Brain microvascular endothelial cell (primary cell): ENCODE measurements at regions not wholly inside any gene's neighbourhood (a gene's known extent, or its start where the extent isn't known, plus 50 kb on each side); places are given as distances from the start of the nearest gene placed in this dataset.

Experiments
- DNase-seq: peaks from one replicate; pipeline ENCODE4 v3.0.0-alpha.2; 2020
- H3K27ac ChIP-seq: fragments of 250-450 bp; sonication (Bioruptor Pico); 2 replicates; pipeline ENCODE4 v1.5.1; 2020; ENCODE audit warnings: mild to moderate bottlenecking, moderate library complexity
- H3K27me3 ChIP-seq: fragments of 250-450 bp; sonication (Bioruptor Pico); replicated peaks from 2 replicates; pipeline ENCODE4 v1.5.1; 2020; ENCODE audit warnings: mild to moderate bottlenecking
- H3K36me3 ChIP-seq: fragments of 250-450 bp; sonication (Bioruptor Pico); replicated peaks from 2 replicates; pipeline ENCODE4 v1.5.1; 2020; ENCODE audit warnings: mild to moderate bottlenecking
- H3K4me3 ChIP-seq: 2 replicates; pipeline ENCODE4 v1.5.1; 2011; ENCODE audit warnings: low read depth, mild to moderate bottlenecking, control low read depth, low read length, moderate library complexity
- in situ Hi-C: cut with HindIII; loops from 2 replicates; pipeline ENCODE4 v1.10.0; 2017; ENCODE audit warnings: low sequenced_read_pairs, low pct_ligation_motif_present
- TF ChIP-seq, protein P1 (sequence below): IDR thresholded peaks from 2 replicates; pipeline ENCODE4 v1.5.1; 2011; ENCODE audit warnings: low read depth, mild to moderate bottlenecking, moderate library complexity, low read length, control low read depth, inconsistent platforms; ENCODE audit errors: missing control alignments

DNA sequence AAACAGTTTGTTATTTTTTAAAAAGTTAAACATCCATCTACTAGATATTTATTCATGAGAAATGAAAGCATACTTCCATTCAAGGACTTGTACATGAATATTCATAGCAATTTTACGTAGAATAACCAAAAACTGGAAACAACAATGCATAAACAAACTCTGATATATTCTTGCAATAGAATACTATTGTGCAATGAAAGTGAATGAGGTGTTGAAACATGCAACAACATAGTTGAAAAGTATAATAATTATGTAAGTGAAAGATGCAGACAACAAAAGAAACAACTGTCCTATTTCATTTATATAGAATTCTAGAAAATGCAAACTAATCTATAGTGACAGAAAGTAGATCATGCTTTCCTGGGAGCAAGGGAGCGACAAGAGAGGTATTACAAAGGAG lies 206.6 kb upstream of the KLHL29 start:
- DNase-seq, result no peak
- Histone ChIP-seq H3K27me3 (no peaks in the 10 kb centered on the region), H3K4me3 (no peak overlapping the region), H3K36me3 (no peaks in the 10 kb centered on the region), H3K27ac (no peak overlapping the region)
- in situ Hi-C loops, result no loop called here
- TF ChIP-seq, protein P1, sequence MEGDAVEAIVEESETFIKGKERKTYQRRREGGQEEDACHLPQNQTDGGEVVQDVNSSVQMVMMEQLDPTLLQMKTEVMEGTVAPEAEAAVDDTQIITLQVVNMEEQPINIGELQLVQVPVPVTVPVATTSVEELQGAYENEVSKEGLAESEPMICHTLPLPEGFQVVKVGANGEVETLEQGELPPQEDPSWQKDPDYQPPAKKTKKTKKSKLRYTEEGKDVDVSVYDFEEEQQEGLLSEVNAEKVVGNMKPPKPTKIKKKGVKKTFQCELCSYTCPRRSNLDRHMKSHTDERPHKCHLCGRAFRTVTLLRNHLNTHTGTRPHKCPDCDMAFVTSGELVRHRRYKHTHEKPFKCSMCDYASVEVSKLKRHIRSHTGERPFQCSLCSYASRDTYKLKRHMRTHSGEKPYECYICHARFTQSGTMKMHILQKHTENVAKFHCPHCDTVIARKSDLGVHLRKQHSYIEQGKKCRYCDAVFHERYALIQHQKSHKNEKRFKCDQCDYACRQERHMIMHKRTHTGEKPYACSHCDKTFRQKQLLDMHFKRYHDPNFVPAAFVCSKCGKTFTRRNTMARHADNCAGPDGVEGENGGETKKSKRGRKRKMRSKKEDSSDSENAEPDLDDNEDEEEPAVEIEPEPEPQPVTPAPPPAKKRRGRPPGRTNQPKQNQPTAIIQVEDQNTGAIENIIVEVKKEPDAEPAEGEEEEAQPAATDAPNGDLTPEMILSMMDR, result no peak

DNA sequence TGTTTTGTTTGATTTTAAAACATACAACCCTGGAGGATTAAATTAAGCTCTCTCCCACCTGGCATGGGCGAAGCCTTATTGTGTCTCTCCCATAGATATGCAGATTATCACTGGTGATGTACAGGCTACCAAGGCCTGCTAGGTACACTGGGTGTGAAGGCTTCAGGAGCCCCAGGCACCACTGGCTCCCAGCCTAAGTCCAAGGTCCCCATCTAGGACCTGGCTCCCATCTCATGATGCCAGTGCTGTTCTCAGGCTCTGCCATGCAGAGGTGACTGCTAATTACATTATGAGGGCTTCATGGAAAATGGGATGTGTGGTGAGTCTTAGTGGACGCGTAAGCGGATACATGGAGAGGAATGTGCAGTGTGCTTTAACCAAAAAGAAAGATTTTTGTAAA lies 201.2 kb upstream of the KLHL29 start:
- no peak for DNase-seq
- no peaks in the 10 kb centered on the region for H3K36me3 ChIP-seq
- in situ Hi-C loops, result no loop called here
- TF ChIP-seq, protein P1, result no peak
- no peak overlapping the region for H3K27ac ChIP-seq
- no peak overlapping the region for H3K4me3 ChIP-seq
- H3K27me3 ChIP-seq, result no peaks in the 10 kb centered on the region

DNA sequence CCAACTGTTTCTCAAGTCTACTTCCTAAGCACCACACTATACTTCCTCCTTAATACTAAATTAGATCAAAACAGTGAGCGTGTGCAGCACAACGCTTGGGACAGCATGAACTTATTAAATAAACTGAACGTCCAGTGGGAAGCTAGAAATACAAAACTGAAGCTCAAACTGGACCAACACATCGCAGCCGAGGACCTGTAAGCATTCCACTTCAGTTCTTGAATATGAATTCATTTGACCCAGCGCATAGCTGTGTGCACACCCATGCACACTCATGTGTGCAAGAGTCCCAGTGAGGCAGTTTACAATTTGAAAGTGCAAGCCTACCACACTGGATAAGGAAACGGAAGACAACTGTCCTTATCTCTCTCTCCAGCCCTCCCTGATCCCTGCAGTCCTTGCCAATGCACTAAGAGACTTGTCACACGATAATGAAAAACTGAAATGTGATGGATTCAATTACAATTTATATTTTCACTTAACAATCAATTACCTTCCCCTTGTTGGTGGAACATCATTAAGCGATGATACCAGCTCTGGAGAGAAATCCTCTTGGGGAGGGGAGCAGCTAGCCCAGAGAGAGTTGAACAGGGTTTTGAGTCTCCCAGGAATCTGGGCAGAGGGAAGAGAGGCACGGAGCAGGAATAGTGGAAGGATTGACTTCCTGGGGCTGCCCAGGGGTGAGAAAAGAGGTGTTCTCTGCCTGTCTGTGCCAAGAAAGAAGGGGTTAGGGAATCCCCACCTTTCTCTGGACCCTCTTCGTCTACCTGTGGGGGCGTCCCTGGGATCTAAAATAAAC lies 186.5 kb upstream of the KLHL29 start:
- Histone ChIP-seq H3K4me3 (no peak overlapping the region), H3K27ac (no peak overlapping the region), H3K36me3 (no peaks in the 10 kb centered on the region), H3K27me3 (no peaks in the 10 kb centered on the region)
- no peak for DNase-seq
- TF ChIP-seq, protein P1, result no peak
- in situ Hi-C loops, result no loop called here

DNA sequence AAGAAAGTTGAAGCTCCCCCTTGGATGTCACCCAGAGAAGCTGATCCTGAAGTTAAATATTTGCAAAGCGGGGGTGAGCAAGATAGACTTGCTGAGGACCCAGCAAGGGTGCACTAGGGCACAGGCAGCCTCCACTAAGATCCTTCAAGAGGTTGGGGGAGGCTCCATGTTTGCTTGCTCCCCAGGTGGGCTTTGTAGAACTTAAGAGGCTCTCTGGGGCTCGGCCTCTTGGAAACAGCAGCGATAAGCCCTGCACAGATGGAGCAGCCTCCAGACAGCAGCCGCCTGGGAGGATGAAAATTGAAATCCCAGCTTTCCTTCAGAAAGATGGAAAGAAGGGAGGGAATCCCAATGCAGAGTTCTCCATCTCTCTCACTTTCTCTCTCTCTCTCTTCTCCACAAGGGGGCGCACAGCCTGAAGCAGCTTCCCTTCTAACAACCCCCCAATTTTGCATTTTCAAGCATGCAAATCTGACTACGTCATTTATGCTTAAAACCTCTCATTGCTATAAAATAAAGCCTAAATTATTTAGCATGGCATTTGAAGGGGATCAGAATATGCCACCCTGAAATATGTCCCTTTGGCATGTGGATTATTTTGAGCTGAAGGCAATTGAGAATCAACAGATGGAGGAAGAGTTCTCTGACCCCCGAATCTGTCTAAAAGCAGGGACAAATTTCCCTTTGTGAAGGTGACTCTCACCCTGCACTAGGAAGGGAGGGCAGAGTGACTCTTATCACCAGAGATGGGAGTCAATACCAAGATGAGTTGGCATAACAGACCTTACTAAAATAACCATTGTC lies 185.7 kb upstream of the KLHL29 start:
- Histone ChIP-seq H3K27ac (no peak overlapping the region), H3K27me3 (no peaks in the 10 kb centered on the region), H3K36me3 (no peaks in the 10 kb centered on the region), H3K4me3 (no peak overlapping the region)
- TF ChIP-seq, protein P1, result peak; percentile 61
- peak; percentile 18 for DNase-seq
- in situ Hi-C loops, result no loop called here

DNA sequence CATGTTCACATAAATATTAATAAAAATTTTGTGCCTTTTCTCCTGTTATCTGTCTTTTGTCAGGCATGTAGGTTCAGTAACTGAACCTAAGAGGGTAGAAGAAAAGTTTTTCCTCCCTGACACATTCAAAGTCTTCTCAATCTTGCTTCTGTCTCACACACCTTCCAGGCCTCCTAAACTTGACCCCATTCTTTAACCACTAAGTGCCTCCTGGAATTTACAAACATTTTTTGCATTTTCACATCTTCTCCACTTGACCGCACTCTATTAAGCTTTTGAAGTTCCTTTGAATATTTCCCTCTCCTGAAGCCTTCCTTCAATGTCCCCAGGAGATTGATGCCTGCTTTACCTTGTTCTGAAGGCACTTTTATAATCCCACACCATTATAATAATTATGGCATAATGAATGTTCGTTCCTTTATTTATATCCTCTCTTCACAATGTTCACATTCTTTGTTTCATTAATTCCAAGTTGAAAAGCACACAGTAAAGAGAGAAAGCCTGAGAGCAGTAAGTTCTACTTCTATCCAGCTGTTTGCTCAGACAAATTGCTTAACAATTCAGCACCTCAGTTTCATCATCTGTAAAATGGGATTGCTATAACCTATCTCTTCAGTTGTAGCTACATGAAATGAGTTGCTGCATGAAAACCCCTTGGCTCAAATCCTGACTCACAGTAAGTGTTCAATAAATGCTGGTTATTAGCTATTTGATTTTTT lies 184.8 kb upstream of the KLHL29 start:
- in situ Hi-C loops, result no loop called here
- Histone ChIP-seq H3K36me3 (no peaks in the 10 kb centered on the region), H3K27me3 (no peaks in the 10 kb centered on the region), H3K27ac (no peak overlapping the region), H3K4me3 (no peak overlapping the region)
- DNase-seq, result no peak
- TF ChIP-seq, protein P1, result no peak
